ENCODE measurements at regions not wholly inside any gene's neighbourhood (a gene's known extent, or its start where the extent isn't known, plus 50 kb on each side); places are given as distances from the start of the nearest gene placed in this dataset.
"Not testable (repeated sequence)": the region's sequence is repeated elsewhere in the genome, so short reads cannot be mapped to it uniquely, and the experiment has no call there.

DNA sequence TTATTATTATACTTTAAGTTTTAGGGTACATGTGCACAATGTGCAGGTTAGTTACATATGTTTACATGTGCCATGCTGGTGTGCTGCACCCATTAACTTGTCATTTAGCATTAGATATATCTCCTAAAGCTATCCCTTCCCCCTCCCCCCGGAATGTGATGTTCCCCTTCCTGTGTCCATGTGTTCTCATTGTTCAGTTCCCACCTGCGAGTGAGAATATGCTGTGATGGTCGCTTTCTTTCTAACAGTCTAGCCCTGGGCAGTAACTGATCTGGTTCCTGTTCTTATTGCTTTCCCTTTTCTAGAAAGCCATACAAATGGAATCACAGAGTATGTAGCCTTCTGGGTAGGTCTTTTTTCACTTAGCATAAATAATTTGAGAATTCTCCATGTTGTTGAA, 311.1 kb upstream of the CNTNAP2 start:
- TF ChIP-seq, protein P1, sequence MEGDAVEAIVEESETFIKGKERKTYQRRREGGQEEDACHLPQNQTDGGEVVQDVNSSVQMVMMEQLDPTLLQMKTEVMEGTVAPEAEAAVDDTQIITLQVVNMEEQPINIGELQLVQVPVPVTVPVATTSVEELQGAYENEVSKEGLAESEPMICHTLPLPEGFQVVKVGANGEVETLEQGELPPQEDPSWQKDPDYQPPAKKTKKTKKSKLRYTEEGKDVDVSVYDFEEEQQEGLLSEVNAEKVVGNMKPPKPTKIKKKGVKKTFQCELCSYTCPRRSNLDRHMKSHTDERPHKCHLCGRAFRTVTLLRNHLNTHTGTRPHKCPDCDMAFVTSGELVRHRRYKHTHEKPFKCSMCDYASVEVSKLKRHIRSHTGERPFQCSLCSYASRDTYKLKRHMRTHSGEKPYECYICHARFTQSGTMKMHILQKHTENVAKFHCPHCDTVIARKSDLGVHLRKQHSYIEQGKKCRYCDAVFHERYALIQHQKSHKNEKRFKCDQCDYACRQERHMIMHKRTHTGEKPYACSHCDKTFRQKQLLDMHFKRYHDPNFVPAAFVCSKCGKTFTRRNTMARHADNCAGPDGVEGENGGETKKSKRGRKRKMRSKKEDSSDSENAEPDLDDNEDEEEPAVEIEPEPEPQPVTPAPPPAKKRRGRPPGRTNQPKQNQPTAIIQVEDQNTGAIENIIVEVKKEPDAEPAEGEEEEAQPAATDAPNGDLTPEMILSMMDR (IDR thresholded peaks at IDR 0.05), result not testable (repeated sequence)
- not testable (repeated sequence) for TF ChIP-seq POLR2A (IDR thresholded peaks at IDR 0.05)

Measured in esophagus squamous epithelium (tissue), 4 donors.